Suprapubic skin (tissue), 4 donors: ENCODE measurements at regions not wholly inside any gene's neighbourhood (a gene's known extent, or its start where the extent isn't known, plus 50 kb on each side); places are given as distances from the start of the nearest gene placed in this dataset.

Experiments used
- DNase-seq, 2 donors: peaks; one replicate each; pipeline ENCODE4 v3.0.0-alpha.2; 2019; ENCODE audit warnings: low spot score in 2 of 2
- H3K27ac ChIP-seq: fragments of 200-600 bp; sonication (generic); one replicate; pipeline ENCODE4 v1.5.1; 2019
- H3K27me3 ChIP-seq: fragments of 200-600 bp; sonication (generic); one replicate; pipeline ENCODE4 v1.5.1; 2019
- H3K36me3 ChIP-seq: fragments of 200-600 bp; sonication (generic); one replicate; pipeline ENCODE4 v1.5.1; 2019
- H3K4me1 ChIP-seq: fragments of 200-600 bp; sonication (generic); one replicate; pipeline ENCODE4 v1.5.1; 2019
- H3K4me3 ChIP-seq: fragments of 200-600 bp; sonication (generic); one replicate; pipeline ENCODE4 v1.5.1; 2019; ENCODE audit warnings: mild to moderate bottlenecking
- H3K9me3 ChIP-seq: fragments of 200-600 bp; sonication (generic); one replicate; pipeline ENCODE4 v1.5.1; 2019
- EP300 ChIP-seq: sonication (generic); formaldehyde crosslinking; IDR thresholded peaks from one replicate; pipeline ENCODE4 v1.6.1; 2017; ENCODE audit warnings: antibody characterized with exemption
- POLR2A ChIP-seq, 2 donors: fragments of 450-650 bp; IDR thresholded peaks; one replicate each; pipeline ENCODE4 v1.6.1; 2017; ENCODE audit warnings: antibody characterized with exemption in 2 of 2, mild to moderate bottlenecking in 2 of 2, moderate library complexity in 2 of 2
- POLR2AphosphoS5 ChIP-seq, 3 donors: sonication (generic); formaldehyde crosslinking; IDR thresholded peaks; one replicate each; pipeline ENCODE4 v1.6.1; 2017; ENCODE audit warnings: antibody characterized with exemption in 3 of 3
- WGBS: methylation state at CpG from one replicate; pipeline ENCODE4 v1.1.5; 2018; 5-methylcytosine and 5-hydroxymethylcytosine counted together
- TF ChIP-seq, protein P1 (sequence below), 2 donors: fragments of 200-600 bp in 1 of 2; fragments of 450-650 bp in 1 of 2; sonication (generic) in 1 of 2; IDR thresholded peaks; one replicate each; pipeline ENCODE4 v1.5.1; 2016 to 2019; ENCODE audit warnings: antibody characterized with exemption in 2 of 2, mild to moderate bottlenecking in 1 of 2, moderate library complexity in 1 of 2

- Histone ChIP-seq H3K9me3 (no peaks in the 10 kb centered on the region), H3K27me3 (no peaks in the 10 kb centered on the region), H3K27ac (no peak overlapping the region), H3K36me3 (no peaks in the 10 kb centered on the region), H3K4me3 (no peak overlapping the region), H3K4me1 (no peaks in the 10 kb centered on the region)
- 91% methylated on average over 3 of the region's 3 CpGs for WGBS
- TF ChIP-seq POLR2AphosphoS5 (IDR thresholded peaks at IDR 0.05), result no peak
- TF ChIP-seq, protein P1, sequence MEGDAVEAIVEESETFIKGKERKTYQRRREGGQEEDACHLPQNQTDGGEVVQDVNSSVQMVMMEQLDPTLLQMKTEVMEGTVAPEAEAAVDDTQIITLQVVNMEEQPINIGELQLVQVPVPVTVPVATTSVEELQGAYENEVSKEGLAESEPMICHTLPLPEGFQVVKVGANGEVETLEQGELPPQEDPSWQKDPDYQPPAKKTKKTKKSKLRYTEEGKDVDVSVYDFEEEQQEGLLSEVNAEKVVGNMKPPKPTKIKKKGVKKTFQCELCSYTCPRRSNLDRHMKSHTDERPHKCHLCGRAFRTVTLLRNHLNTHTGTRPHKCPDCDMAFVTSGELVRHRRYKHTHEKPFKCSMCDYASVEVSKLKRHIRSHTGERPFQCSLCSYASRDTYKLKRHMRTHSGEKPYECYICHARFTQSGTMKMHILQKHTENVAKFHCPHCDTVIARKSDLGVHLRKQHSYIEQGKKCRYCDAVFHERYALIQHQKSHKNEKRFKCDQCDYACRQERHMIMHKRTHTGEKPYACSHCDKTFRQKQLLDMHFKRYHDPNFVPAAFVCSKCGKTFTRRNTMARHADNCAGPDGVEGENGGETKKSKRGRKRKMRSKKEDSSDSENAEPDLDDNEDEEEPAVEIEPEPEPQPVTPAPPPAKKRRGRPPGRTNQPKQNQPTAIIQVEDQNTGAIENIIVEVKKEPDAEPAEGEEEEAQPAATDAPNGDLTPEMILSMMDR (IDR thresholded peaks at IDR 0.05), result no peak
- no peak for TF ChIP-seq POLR2A (IDR thresholded peaks at IDR 0.05)
- TF ChIP-seq EP300, result no peak
- no peak for DNase-seq
Observed at GRCh38 chr20:7240490-7240889, 473.0 kb downstream of the BMP2 start.

- Histone ChIP-seq H3K27me3 (no peaks in the 10 kb centered on the region), H3K36me3 (no peaks in the 10 kb centered on the region), H3K9me3 (no peaks in the 10 kb centered on the region), H3K4me3 (no peak overlapping the region), H3K27ac (no peak overlapping the region), H3K4me1 (no peaks in the 10 kb centered on the region)
- TF ChIP-seq, protein P1 (IDR thresholded peaks at IDR 0.05), result no peak
- TF ChIP-seq POLR2A (IDR thresholded peaks at IDR 0.05) (no peak), POLR2AphosphoS5 (IDR thresholded peaks at IDR 0.05) (no peak), EP300 (no peak)
- WGBS, result 31% methylated on average over 7 of the region's 7 CpGs
- DNase-seq, result no peak
Observed at GRCh38 chr20:7248281-7249201, 481.1 kb downstream of the BMP2 start.

- Histone ChIP-seq H3K9me3 (no peaks in the 10 kb centered on the region), H3K4me1 (no peaks in the 10 kb centered on the region), H3K36me3 (no peaks in the 10 kb centered on the region), H3K27ac (no peak overlapping the region), H3K4me3 (no peak overlapping the region), H3K27me3 (no peaks in the 10 kb centered on the region)
- TF ChIP-seq POLR2AphosphoS5 (IDR thresholded peaks at IDR 0.05) (no peak), EP300 (no peak), POLR2A (IDR thresholded peaks at IDR 0.05) (no peak)
- TF ChIP-seq, protein P1 (IDR thresholded peaks at IDR 0.05), result no peak
- no peak for DNase-seq
- WGBS, result 90% methylated on average over 2 of the region's 2 CpGs
Observed at GRCh38 chr20:7250337-7250736, 482.9 kb downstream of the BMP2 start.

DNA sequence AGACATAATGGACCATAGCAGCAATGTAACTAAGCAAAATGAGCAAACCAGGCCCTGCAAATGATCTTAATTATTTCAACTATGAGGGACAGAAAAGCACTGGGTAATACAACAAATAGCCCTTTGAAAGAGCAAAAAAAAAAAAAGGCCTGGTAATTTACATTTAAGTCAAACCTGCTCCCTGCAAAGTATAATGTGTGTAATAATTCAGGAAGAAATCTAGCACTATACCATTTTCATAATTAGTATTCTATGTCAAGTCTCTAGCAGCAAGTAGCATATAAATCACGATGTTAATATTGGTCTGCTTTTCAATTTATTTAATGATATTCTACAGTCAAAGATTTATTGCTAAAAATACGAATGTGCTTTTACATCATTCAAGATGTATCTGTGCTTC is 489.6 kb downstream of the BMP2 start:
- H3K36me3 ChIP-seq, result no peaks in the 10 kb centered on the region
- TF ChIP-seq POLR2AphosphoS5 (IDR thresholded peaks at IDR 0.05), result no peak
- no peak for TF ChIP-seq EP300
- TF ChIP-seq, protein P1 (IDR thresholded peaks at IDR 0.05), result no peak
- TF ChIP-seq POLR2A (IDR thresholded peaks at IDR 0.05), result no peak
- H3K9me3 ChIP-seq, result no peaks in the 10 kb centered on the region
- no peak overlapping the region for H3K4me3 ChIP-seq
- no peaks in the 10 kb centered on the region for H3K27me3 ChIP-seq
- WGBS, result 70% methylated on average over 2 of the region's 2 CpGs
- no peak overlapping the region for H3K27ac ChIP-seq
- DNase-seq, result no peak
- no peaks in the 10 kb centered on the region for H3K4me1 ChIP-seq

- no peaks in the 10 kb centered on the region for H3K9me3 ChIP-seq
- H3K4me1 ChIP-seq, result no peaks in the 10 kb centered on the region
- H3K4me3 ChIP-seq, result no peak overlapping the region
- no peak for DNase-seq
- whole genome bisulfite sequencing, result 86% methylated on average over 3 of the region's 3 CpGs
- H3K27ac ChIP-seq, result no peak overlapping the region
- H3K36me3 ChIP-seq, result no peaks in the 10 kb centered on the region
- H3K27me3 ChIP-seq, result no peaks in the 10 kb centered on the region
- TF ChIP-seq EP300, result no peak
- TF ChIP-seq POLR2AphosphoS5 (IDR thresholded peaks at IDR 0.05), result no peak
- no peak for TF ChIP-seq POLR2A (IDR thresholded peaks at IDR 0.05)
- TF ChIP-seq, protein P1 (IDR thresholded peaks at IDR 0.05), result no peak
Observed at GRCh38 chr20:7257692-7258466, 490.4 kb downstream of the BMP2 start.
